ENCODE measurements at regions not wholly inside any gene's neighbourhood (a gene's known extent, or its start where the extent isn't known, plus 50 kb on each side); places are given as distances from the start of the nearest gene placed in this dataset.
"Not testable (repeated sequence)": the region's sequence is repeated elsewhere in the genome, so short reads cannot be mapped to it uniquely, and the experiment has no call there.

GRCh38 chr9:115794921-115795475, 358.6 kb upstream of the PAPPA start:
- no peak for DNase-seq (ENCODE audit: low read depth, low spot score)

DNA sequence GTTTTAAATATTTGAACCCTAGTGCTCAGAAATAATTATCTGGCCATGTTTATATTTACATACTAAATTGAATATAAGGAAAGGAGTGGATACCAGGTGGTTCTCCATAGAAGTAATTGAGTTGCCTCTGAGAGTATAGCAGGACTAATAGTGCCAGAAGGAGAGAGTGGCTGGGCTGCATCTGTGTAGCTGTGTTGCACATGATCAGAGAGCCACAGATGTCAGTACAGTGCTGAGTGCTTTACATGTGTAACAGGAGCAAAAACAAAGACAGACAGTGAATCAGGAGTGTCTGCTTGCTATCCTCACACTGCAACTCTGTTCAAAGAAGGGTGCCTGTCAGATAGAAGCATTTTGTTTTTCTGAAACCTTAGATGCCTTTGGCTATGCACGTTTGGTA, 353.9 kb upstream of the PAPPA start:
- no peak for DNase-seq (ENCODE audit: low read depth, low spot score)

- no peak for DNase-seq (ENCODE audit: low read depth, low spot score)
Measured at GRCh38 chr9:115804206-115804605, 349.4 kb upstream of the PAPPA start.

GRCh38 chr9:115808108-115808507, 345.5 kb upstream of the PAPPA start:
- peak; percentile 34 for DNase-seq (ENCODE audit: low read depth, low spot score)

GRCh38 chr9:115808695-115809094, 344.9 kb upstream of the PAPPA start:
- peak; percentile 44 for DNase-seq (ENCODE audit: low read depth, low spot score)

DNA sequence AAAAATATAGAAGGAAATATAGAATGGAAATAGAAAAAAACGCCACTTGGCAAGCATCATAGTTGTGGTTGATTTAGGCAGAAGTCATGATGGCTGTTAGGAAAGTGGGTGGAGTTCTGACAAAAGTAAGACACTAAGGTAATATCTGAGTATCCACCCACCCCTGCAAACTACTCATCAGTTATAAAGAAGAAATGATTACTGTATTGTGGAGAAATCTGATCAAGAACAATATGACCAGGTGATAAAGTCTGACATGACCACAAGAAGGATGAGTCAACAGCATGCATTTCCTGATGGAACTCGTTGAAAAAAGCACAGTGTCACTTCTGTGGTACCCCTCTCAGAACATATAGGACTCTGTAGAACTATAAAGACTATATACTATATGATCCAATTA, 343.4 kb upstream of the PAPPA start:
- no peak for DNase-seq (ENCODE audit: low read depth, low spot score)

- DNase-seq (ENCODE audit: low read depth, low spot score): no peak
Measured at GRCh38 chr9:115814081-115814480, 339.5 kb upstream of the PAPPA start.

GRCh38 chr9:115815786-115816185, 337.8 kb upstream of the PAPPA start:
- DNase-seq (ENCODE audit: low read depth, low spot score): no peak

DNA sequence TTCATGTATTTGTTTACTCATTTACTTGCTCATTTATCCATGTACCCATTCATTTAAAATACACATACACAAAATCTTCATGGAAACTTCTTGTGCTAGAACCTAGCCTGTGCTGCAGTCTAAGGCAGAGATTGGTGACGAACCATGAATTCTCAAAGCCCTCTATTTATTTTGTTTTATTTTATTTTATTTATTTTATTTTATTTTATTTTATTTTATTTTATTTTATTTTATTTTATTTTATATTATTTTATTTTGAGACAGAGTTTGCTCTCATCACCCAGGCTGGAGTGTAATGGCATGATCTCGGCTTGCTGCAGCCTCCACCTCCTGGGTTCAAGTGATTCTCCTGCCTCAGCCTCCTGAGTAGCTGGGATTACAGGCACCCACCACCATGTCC, 334.9 kb upstream of the PAPPA start:
- DNase-seq (ENCODE audit: low read depth, low spot score): not testable (repeated sequence)

- DNase-seq (ENCODE audit: low read depth, low spot score): no peak
Measured at GRCh38 chr9:115832031-115832430, 321.6 kb upstream of the PAPPA start.

GRCh38 chr9:115837618-115838017, 316.0 kb upstream of the PAPPA start:
- DNase-seq (ENCODE audit: low read depth, low spot score): no peak

- no peak for DNase-seq (ENCODE audit: low read depth, low spot score)
Measured at GRCh38 chr9:115838417-115838816, 315.2 kb upstream of the PAPPA start.

DNA sequence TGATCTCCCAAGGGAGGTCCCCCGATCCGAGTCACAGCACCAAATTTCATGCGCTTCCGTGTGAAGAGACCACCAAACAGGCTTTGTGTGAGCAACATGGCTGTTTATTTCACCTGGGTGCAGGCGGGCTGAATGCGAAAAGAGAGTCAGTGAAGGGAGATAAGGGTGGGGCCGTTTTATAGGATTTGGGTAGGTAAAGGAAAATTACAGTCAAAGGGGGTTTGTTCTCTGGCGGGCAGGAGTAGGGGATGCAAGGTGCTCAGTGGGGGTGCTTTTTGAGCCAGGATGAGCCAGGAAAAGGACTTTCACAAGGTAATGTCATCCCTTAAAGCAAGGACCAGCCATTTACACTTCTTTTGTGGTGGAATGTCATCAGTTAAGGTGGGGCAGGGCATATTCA, 309.2 kb upstream of the PAPPA start:
- DNase-seq (ENCODE audit: low read depth, low spot score): not testable (repeated sequence)

GRCh38 chr9:115845648-115846312, 307.8 kb upstream of the PAPPA start:
- peak; percentile 36 for DNase-seq (ENCODE audit: low read depth, low spot score)

GRCh38 chr9:115847216-115847615, 306.4 kb upstream of the PAPPA start:
- DNase-seq (ENCODE audit: low read depth, low spot score): peak; percentile 64

DNA sequence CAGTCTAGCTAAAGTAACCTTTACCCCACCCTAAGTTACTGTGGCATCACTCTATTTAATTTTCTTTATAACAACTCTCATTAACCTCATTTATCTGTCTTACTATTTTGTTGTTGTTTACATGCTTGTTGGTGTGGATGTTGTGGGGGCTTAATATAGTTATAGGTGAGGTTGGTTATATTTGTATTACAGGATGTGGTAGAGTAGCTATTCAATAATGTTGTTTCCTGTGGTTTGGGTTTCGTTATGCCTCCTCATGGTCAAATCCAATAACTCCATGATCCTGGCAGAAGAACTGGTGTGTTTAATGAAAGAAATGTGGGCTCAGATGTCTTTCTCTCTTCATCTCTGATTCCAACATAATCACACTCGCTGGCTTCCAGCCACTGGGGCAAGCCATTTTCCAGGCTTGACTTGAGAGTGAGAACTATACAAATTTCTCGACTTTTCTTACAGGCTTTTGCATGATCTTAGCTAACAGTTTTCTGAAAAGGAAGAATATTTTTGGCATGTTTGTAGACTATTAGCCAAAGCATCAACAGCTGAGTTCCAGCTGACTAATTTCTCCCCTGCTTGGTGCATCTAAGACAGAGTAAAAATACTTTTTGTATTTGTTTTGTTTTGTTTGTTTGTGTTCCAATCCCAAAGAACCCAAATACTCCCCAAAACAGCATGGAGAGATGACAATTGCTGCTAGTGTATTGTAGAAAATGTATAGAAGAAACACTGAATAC, 303.7 kb upstream of the PAPPA start:
- peak; percentile 9 for DNase-seq (ENCODE audit: low read depth, low spot score)

DNA sequence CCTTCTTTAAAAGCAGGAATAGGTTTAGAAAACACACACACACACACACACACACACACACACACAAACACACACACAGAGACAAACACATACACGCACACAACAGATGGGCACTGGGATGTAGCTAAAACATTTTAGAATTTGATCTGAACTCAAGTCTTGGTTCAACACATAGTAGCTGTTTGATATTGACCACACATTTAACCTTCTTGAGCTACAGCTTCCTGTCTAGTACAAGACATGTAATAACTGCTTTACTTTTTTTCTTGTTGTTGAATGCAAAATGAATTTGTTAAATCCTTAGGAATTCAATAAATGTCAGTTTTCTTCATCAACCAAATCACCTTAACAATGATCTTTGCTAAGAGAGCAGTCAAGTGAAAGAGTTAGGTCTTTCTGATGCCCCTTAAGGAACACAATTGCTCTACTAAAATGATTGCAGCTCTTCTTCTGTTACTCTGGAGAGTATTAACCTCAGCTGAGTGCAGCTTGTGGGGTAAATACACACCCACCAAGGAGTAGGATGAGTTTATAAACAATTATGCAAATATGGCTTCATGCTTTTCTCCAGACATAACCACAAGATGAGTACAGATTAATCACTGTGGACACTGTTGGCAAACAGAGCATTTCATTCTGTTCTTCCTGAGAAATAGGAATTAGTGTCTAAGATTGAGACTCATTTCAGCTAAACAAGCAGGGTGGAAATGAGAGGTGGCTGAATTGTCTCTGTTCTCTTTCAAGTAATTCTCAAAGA, 302.9 kb upstream of the PAPPA start:
- peak; percentile 32 for DNase-seq (ENCODE audit: low read depth, low spot score)

GRCh38 chr9:115855458-115856133, 298.0 kb upstream of the PAPPA start:
- peak; percentile 41 for DNase-seq (ENCODE audit: low read depth, low spot score)

- DNase-seq (ENCODE audit: low read depth, low spot score): not testable (repeated sequence)
Measured at GRCh38 chr9:115858421-115858820, 295.2 kb upstream of the PAPPA start.

DNA sequence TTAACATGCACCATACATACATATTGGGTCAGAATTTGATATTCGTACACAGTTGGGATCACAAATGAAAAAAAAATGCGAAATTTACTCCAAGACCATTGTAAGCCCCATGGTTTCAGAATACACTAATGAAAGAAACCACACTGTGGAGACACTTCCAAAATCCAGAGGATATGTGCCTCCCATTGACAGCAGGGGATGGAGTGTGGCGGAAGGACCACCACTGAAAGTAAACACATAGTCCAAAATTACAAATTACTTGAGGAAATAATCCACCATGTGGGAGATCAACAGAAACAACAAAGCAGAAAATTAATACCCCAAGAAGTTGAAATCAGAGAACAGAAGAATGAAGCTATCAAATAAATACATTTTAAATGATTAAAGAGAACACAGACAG, 291.6 kb upstream of the PAPPA start:
- no peak for DNase-seq (ENCODE audit: low read depth, low spot score)

DNA sequence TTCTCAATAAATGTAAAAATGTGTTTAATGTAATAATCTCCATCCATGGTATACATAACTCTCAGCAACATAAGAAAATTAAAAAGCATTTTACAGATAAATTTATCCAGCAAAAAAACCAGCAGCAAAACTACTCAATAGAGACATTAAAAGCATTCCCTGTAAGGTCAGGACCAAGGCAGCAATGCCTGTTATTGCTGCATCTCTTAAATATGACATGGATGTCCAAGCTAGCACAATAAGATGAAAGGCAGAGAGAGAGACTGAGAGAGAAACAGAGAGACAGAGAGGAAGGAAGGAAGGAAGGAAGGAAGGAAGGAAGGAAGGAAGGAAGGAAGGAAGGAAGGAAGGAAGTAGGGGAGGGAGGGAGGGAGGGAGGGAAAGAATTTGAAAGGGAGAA, 289.0 kb upstream of the PAPPA start:
- no peak for DNase-seq (ENCODE audit: low read depth, low spot score)

GRCh38 chr9:115867326-115867725, 286.3 kb upstream of the PAPPA start:
- no peak for DNase-seq (ENCODE audit: low read depth, low spot score)
